ENCODE measurements at regions not wholly inside any gene's neighbourhood (a gene's known extent, or its start where the extent isn't known, plus 50 kb on each side); places are given as distances from the start of the nearest gene placed in this dataset.

- peaks cover 12% of the 10 kb centered on the region for H3K4me1 ChIP-seq
- POLR2A ChIA-PET = no interaction called here
- no peaks in the 10 kb centered on the region for H3K36me3 Mint-ChIP-seq (ENCODE audit: insufficient read depth, unreplicated experiment)
- no peak overlapping the region for H3K4me3 Mint-ChIP-seq (ENCODE audit: unreplicated experiment)
- no peak overlapping the region for H3K27ac Mint-ChIP-seq (ENCODE audit: unreplicated experiment)
- H3K36me3 ChIP-seq (ENCODE audit: control insufficient read depth, insufficient read depth, low read length) = no peaks in the 10 kb centered on the region
- peak in 1 of 2 experiments; percentile 33 for DNase-seq
- BruUV-seq (replicated peaks) = no TSS peak
- no peaks in the 10 kb centered on the region for H3K27me3 Mint-ChIP-seq (ENCODE audit: insufficient read depth, unreplicated experiment)
- H3K9me3 ChIP-seq = no peaks in the 10 kb centered on the region; the same call in 1 of the 2 replicates
- no peak overlapping the region for H3K4me3 ChIP-seq (ENCODE audit: low read depth, low read length)
- H3K27me3 ChIP-seq (replicated peaks; ENCODE audit: control insufficient read depth, insufficient read depth, low read length) = no peaks in the 10 kb centered on the region
- intact Hi-C loops (cut with micrococcal nuclease; ENCODE audit: unreplicated experiment) = loop anchor here (1.0 to 5.0 kb wide), 7 partner anchors 71 to 635 kb away; partner anchors contain the start of gene TGFBR2
- TF ChIP-seq CTCF (IDR thresholded peaks at IDR 0.05; ENCODE audit: insufficient read depth in 1 of 2, low read depth in 1 of 2, low read length in 1 of 2, severe bottlenecking in 1 of 2, unreplicated experiment in 1 of 2) = peak; percentile 45 to 52
- peaks cover 21% of the 10 kb centered on the region for H3K4me1 Mint-ChIP-seq (ENCODE audit: low read depth, unreplicated experiment)
- CTCF ChIA-PET = interaction anchor here (0.7 to 1.4 kb wide), 2 partner anchors 86 to 635 kb away, joined by 3 to 5 read pairs; no protein-coding TSS in a partner anchor
- peaks cover 10% of the 10 kb centered on the region for H3K9me3 Mint-ChIP-seq (ENCODE audit: unreplicated experiment)
These were observed 493.4 kb upstream of the TGFBR2 start for GRCh38 chr3:30112902-30113484.

GRCh38 chr3:30113906-30114305, 492.5 kb upstream of the TGFBR2 start:
- no peak for TF ChIP-seq CTCF (IDR thresholded peaks at IDR 0.05; ENCODE audit: insufficient read depth in 1 of 2, low read depth in 1 of 2, low read length in 1 of 2, severe bottlenecking in 1 of 2, unreplicated experiment in 1 of 2)
- POLR2A ChIA-PET = no interaction called here
- no peak overlapping the region for H3K4me3 ChIP-seq (ENCODE audit: low read depth, low read length)
- DNase-seq = no peak
- no peaks in the 10 kb centered on the region for H3K36me3 ChIP-seq (ENCODE audit: control insufficient read depth, insufficient read depth, low read length)
- CTCF ChIA-PET = interaction anchor here (0.7 to 1.4 kb wide), 2 partner anchors 85 to 634 kb away, joined by 3 to 5 read pairs; no protein-coding TSS in a partner anchor
- no TSS peak for BruUV-seq (replicated peaks)
- Mint-ChIP-seq H3K9me3 (ENCODE audit: unreplicated experiment) (peaks cover 10% of the 10 kb centered on the region), H3K27me3 (ENCODE audit: insufficient read depth, unreplicated experiment) (no peaks in the 10 kb centered on the region), H3K4me3 (ENCODE audit: unreplicated experiment) (no peak overlapping the region), H3K27ac (ENCODE audit: unreplicated experiment) (no peak overlapping the region), H3K36me3 (ENCODE audit: insufficient read depth, unreplicated experiment) (no peaks in the 10 kb centered on the region), H3K4me1 (ENCODE audit: low read depth, unreplicated experiment) (peaks cover 21% of the 10 kb centered on the region)
- no peaks in the 10 kb centered on the region for H3K27me3 ChIP-seq (replicated peaks; ENCODE audit: control insufficient read depth, insufficient read depth, low read length)
- peaks cover 12% of the 10 kb centered on the region for H3K4me1 ChIP-seq
- H3K9me3 ChIP-seq = no peaks in the 10 kb centered on the region; the same call in 1 of the 2 replicates
- intact Hi-C loops (cut with micrococcal nuclease; ENCODE audit: unreplicated experiment) = loop anchor here (1.0 to 5.0 kb wide), 6 partner anchors 72 to 634 kb away; partner anchors contain the start of gene TGFBR2

- Mint-ChIP-seq H3K36me3 (ENCODE audit: insufficient read depth, unreplicated experiment) (no peaks in the 10 kb centered on the region), H3K4me3 (ENCODE audit: unreplicated experiment) (no peak overlapping the region), H3K27me3 (ENCODE audit: insufficient read depth, unreplicated experiment) (no peaks in the 10 kb centered on the region), H3K4me1 (ENCODE audit: low read depth, unreplicated experiment) (peaks cover 21% of the 10 kb centered on the region), H3K27ac (ENCODE audit: unreplicated experiment) (no peak overlapping the region), H3K9me3 (ENCODE audit: unreplicated experiment) (peaks cover under 1% of the 10 kb centered on the region)
- no peak for DNase-seq
- no peak overlapping the region for H3K4me3 ChIP-seq (ENCODE audit: low read depth, low read length)
- POLR2A ChIA-PET = no interaction called here
- peaks cover 12% of the 10 kb centered on the region for H3K4me1 ChIP-seq
- H3K27me3 ChIP-seq (replicated peaks; ENCODE audit: control insufficient read depth, insufficient read depth, low read length) = no peaks in the 10 kb centered on the region
- no peaks in the 10 kb centered on the region; the same call in 1 of the 2 replicates for H3K9me3 ChIP-seq
- intact Hi-C loops (cut with micrococcal nuclease; ENCODE audit: unreplicated experiment) = loop anchor here (5.0 kb wide), 1 partner anchor 492 kb away; the partner anchor contains the start of gene TGFBR2
- CTCF ChIA-PET = no interaction called here
- TF ChIP-seq CTCF (IDR thresholded peaks at IDR 0.05; ENCODE audit: insufficient read depth in 1 of 2, low read depth in 1 of 2, low read length in 1 of 2, severe bottlenecking in 1 of 2, unreplicated experiment in 1 of 2) = no peak
- no peaks in the 10 kb centered on the region for H3K36me3 ChIP-seq (ENCODE audit: control insufficient read depth, insufficient read depth, low read length)
- BruUV-seq (replicated peaks) = no TSS peak
These were observed 491.5 kb upstream of the TGFBR2 start for GRCh38 chr3:30114918-30115317.

All from Caco-2 (cell line).